ENCODE measurements at regions not wholly inside any gene's neighbourhood (a gene's known extent, or its start where the extent isn't known, plus 50 kb on each side); places are given as distances from the start of the nearest gene placed in this dataset.

GRCh38 chr11:38392176-38392575 is 1794.1 kb upstream of the RAG2 start:
- ATAC-seq = no peak
- TF ChIP-seq SP1 (IDR thresholded peaks at IDR 0.05; ENCODE audit: low read depth) = no peak
- TF ChIP-seq CEBPB (IDR thresholded peaks at IDR 0.05; ENCODE audit: low read depth) = no peak
- TF ChIP-seq SIN3A (IDR thresholded peaks at IDR 0.05; ENCODE audit: low read depth) = no peak
- TF ChIP-seq FOSL1 (IDR thresholded peaks at IDR 0.05; ENCODE audit: low read depth) = no peak
- no peak for TF ChIP-seq JUND (IDR thresholded peaks at IDR 0.05)
- no peak for TF ChIP-seq YY1 (IDR thresholded peaks at IDR 0.05; ENCODE audit: extremely low read depth, insufficient replicate concordance, low read depth, low read length)
- TF ChIP-seq, protein P1, sequence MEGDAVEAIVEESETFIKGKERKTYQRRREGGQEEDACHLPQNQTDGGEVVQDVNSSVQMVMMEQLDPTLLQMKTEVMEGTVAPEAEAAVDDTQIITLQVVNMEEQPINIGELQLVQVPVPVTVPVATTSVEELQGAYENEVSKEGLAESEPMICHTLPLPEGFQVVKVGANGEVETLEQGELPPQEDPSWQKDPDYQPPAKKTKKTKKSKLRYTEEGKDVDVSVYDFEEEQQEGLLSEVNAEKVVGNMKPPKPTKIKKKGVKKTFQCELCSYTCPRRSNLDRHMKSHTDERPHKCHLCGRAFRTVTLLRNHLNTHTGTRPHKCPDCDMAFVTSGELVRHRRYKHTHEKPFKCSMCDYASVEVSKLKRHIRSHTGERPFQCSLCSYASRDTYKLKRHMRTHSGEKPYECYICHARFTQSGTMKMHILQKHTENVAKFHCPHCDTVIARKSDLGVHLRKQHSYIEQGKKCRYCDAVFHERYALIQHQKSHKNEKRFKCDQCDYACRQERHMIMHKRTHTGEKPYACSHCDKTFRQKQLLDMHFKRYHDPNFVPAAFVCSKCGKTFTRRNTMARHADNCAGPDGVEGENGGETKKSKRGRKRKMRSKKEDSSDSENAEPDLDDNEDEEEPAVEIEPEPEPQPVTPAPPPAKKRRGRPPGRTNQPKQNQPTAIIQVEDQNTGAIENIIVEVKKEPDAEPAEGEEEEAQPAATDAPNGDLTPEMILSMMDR (IDR thresholded peaks at IDR 0.05 in 2 of 3, conservative IDR thresholded peaks at IDR 0.05 in 1 of 3; ENCODE audit: borderline replicate concordance in 1 of 3, insufficient read depth in 1 of 3, low read depth in 2 of 3, low read length in 2 of 3) = no peak
- TF ChIP-seq, protein P2, sequence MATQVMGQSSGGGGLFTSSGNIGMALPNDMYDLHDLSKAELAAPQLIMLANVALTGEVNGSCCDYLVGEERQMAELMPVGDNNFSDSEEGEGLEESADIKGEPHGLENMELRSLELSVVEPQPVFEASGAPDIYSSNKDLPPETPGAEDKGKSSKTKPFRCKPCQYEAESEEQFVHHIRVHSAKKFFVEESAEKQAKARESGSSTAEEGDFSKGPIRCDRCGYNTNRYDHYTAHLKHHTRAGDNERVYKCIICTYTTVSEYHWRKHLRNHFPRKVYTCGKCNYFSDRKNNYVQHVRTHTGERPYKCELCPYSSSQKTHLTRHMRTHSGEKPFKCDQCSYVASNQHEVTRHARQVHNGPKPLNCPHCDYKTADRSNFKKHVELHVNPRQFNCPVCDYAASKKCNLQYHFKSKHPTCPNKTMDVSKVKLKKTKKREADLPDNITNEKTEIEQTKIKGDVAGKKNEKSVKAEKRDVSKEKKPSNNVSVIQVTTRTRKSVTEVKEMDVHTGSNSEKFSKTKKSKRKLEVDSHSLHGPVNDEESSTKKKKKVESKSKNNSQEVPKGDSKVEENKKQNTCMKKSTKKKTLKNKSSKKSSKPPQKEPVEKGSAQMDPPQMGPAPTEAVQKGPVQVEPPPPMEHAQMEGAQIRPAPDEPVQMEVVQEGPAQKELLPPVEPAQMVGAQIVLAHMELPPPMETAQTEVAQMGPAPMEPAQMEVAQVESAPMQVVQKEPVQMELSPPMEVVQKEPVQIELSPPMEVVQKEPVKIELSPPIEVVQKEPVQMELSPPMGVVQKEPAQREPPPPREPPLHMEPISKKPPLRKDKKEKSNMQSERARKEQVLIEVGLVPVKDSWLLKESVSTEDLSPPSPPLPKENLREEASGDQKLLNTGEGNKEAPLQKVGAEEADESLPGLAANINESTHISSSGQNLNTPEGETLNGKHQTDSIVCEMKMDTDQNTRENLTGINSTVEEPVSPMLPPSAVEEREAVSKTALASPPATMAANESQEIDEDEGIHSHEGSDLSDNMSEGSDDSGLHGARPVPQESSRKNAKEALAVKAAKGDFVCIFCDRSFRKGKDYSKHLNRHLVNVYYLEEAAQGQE (IDR thresholded peaks at IDR 0.05; ENCODE audit: low read depth) = no peak
- no peak for TF ChIP-seq POLR2AphosphoS5 (IDR thresholded peaks at IDR 0.05; ENCODE audit: low read depth, low read length)
- H3K36me3 ChIP-seq (ENCODE audit: control insufficient read depth in 1 of 2, insufficient read depth in 2 of 2, low read length in 2 of 2) = no peaks in the 10 kb centered on the region

More at GRCh38 chr11:38392176-38392575, 1794.1 kb upstream of the RAG2 start:
- Histone ChIP-seq H3K9me2 (ENCODE audit: insufficient read depth) (no peaks in the 10 kb centered on the region), H3K27me3 (ENCODE audit: insufficient read depth, low read length) (no peaks in the 10 kb centered on the region), H3K27ac (ENCODE audit: low read depth, low read length) (no peak overlapping the region), H3K4me3 (replicated peaks in 1 of 2; ENCODE audit: low read depth in 1 of 2, low read length in 2 of 2) (no peak overlapping the region), H3K4me2 (ENCODE audit: low read length) (no peak overlapping the region), H3K79me2 (ENCODE audit: insufficient read depth, low read length) (no peaks in the 10 kb centered on the region), H3K9ac (ENCODE audit: low read length) (no peak overlapping the region), H2AFZ (ENCODE audit: low read depth, low read length, poor library complexity, severe bottlenecking) (no peak overlapping the region), H3K9me3 (ENCODE audit: control insufficient read depth in 1 of 2, insufficient read depth in 1 of 2, low read depth in 1 of 2, low read length in 2 of 2) (peaks cover 0 to 9% of the 10 kb centered on the region in 2 experiments; a peak in 2 of 4 replicates), H4K20me1 (ENCODE audit: insufficient read depth) (no peaks in the 10 kb centered on the region; the same call in 1 of the 2 replicates), H3K4me1 (ENCODE audit: control insufficient read depth in 1 of 2, insufficient read depth in 2 of 2, low read length in 2 of 2) (no peaks in the 10 kb centered on the region)
- no peak for DNase-seq (ENCODE audit: low read depth, low spot score)
- CTCF ChIA-PET = no interaction called here
- no TSS peak for BruUV-seq (replicated peaks)
- POLR2A ChIA-PET = no interaction called here
- intact Hi-C loops (cut with micrococcal nuclease) = no loop called here
- RAD21 ChIA-PET (ENCODE audit: low non-redundant PET in 1 of 2, low total read pairs in 2 of 2, uncharacterized antibody in 2 of 2, unreplicated experiment in 2 of 2) = no interaction called here
